SU-DHL-6 (cell line): ENCODE measurements at regions not wholly inside any gene's neighbourhood (a gene's known extent, or its start where the extent isn't known, plus 50 kb on each side); places are given as distances from the start of the nearest gene placed in this dataset.

Experiments used
- H2AFZ ChIP-seq: fragments of 200-600 bp; sonication (generic); 2 replicates; pipeline ENCODE4 v1.6.1; 2014; ENCODE audit warnings: low read depth, mild to moderate bottlenecking, moderate library complexity, mixed read lengths, antibody characterized with exemption, low read length; ENCODE audit not compliant: severe bottlenecking
- H3F3A ChIP-seq: fragments of 200-600 bp; shearing (Covaris generic); 2 replicates; pipeline ENCODE4 v1.6.0; 2016; ENCODE audit warnings: antibody characterized with exemption, mild to moderate bottlenecking; ENCODE audit not compliant: insufficient read depth
- H3K27ac ChIP-seq: fragments of 200-600 bp; sonication (generic); 2 replicates; pipeline ENCODE4 v1.5.1; 2016; ENCODE audit warnings: low read depth, mild to moderate bottlenecking, low read length, moderate library complexity, mixed read lengths
- H3K27me3 ChIP-seq: fragments of 200-600 bp; sonication (generic), shearing (Covaris generic); 2 replicates; pipeline ENCODE4 v1.6.0; 2014; ENCODE audit warnings: mild to moderate bottlenecking, low read length
- H3K36me3 ChIP-seq: fragments of 200-600 bp; sonication (generic); 2 replicates; pipeline ENCODE4 v1.6.1; 2014; ENCODE audit warnings: mild to moderate bottlenecking, low read length, mixed read lengths
- H3K4me2 ChIP-seq: fragments of 300-600, 200-600 bp; shearing (Covaris generic), sonication (generic); 2 replicates; pipeline ENCODE4 v1.6.0; 2014; ENCODE audit warnings: low read length, low read depth, mild to moderate bottlenecking; ENCODE audit not compliant: poor library complexity, severe bottlenecking
- H3K4me3 ChIP-seq: fragments of 200-600 bp; sonication (generic); 2 replicates; pipeline ENCODE4 v1.5.1; 2014; ENCODE audit warnings: antibody characterized with exemption, low read length, mild to moderate bottlenecking, mixed read lengths; ENCODE audit not compliant: insufficient read depth, poor library complexity, severe bottlenecking
- H3K79me2 ChIP-seq: fragments of 200-600 bp; sonication (generic); 2 replicates; pipeline ENCODE4 v1.6.1; 2014; ENCODE audit warnings: mild to moderate bottlenecking, low read length, moderate library complexity; ENCODE audit not compliant: insufficient read depth
- H3K9ac ChIP-seq: fragments of 200-600 bp; sonication (generic); 2 replicates; pipeline ENCODE4 v1.7.0; 2014; ENCODE audit warnings: mild to moderate bottlenecking, low read length
- H3K9me2 ChIP-seq: fragments of 200-600 bp; sonication (generic); replicated peaks from 2 replicates; pipeline ENCODE4 v1.6.1; 2014; ENCODE audit warnings: low read length; ENCODE audit not compliant: insufficient read depth
- H3K9me3 ChIP-seq: fragments of 200-600 bp; sonication (generic); 2 replicates; pipeline ENCODE4 v1.6.1; 2014; ENCODE audit warnings: low read length, mixed read lengths; ENCODE audit not compliant: insufficient read depth
- H4K20me1 ChIP-seq: fragments of 200-600 bp; sonication (generic); 2 replicates; pipeline ENCODE4 v1.6.1; 2014; ENCODE audit warnings: low read depth, mild to moderate bottlenecking, antibody characterized with exemption, low read length, moderate library complexity, mixed read lengths
- CTCF ChIP-seq: fragments of 200-600 bp; sonication (generic); IDR thresholded peaks from one replicate; pipeline ENCODE4 v1.5.1; 2017; ENCODE audit warnings: antibody characterized with exemption, mild to moderate bottlenecking, low read length, moderate library complexity; ENCODE audit not compliant: insufficient read depth, poor library complexity, severe bottlenecking
- EZH2phosphoT487 ChIP-seq: fragments of 200-600 bp; sonication (generic), shearing (Covaris generic); conservative IDR thresholded peaks from 2 replicates; pipeline ENCODE4 v1.6.1; 2018; ENCODE audit warnings: mild to moderate bottlenecking, antibody characterized with exemption, low read length, moderate library complexity, mixed read lengths

- Histone ChIP-seq H3K27me3 (no peaks in the 10 kb centered on the region), H2AFZ (no peak overlapping the region), H3K9ac (no peak overlapping the region), H3K4me3 (no peak overlapping the region), H3K9me3 (no peaks in the 10 kb centered on the region), H3K79me2 (no peaks in the 10 kb centered on the region), H3K36me3 (no peaks in the 10 kb centered on the region), H3K9me2 (no peaks in the 10 kb centered on the region), H4K20me1 (no peaks in the 10 kb centered on the region), H3K4me2 (no peak overlapping the region), H3F3A (no peaks in the 10 kb centered on the region), H3K27ac (no peak overlapping the region)
- no peak for TF ChIP-seq EZH2phosphoT487
- no peak for TF ChIP-seq CTCF
These were observed 277.2 kb upstream of the MGAT5 start for GRCh38 chr2:133976659-133977058.

DNA sequence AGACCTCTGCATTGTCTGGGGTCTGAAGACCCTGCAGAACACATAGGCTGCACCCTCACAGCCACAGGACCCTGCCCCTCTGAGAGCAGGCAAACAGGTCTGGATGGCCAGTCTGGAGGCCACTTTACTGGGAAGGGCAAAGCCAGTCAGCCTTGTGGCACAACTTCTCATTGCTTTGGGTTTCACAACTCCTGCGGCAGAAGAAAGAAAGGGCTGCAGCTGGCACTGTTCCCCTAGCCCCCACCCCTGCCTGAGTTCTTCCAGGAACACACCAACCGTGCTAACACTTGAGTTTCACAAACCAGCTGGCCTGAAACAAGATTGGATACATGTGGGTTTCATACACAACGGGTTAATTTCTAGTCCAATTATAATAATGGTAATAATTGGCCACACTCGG, 276.5 kb upstream of the MGAT5 start:
- no peak overlapping the region for H2AFZ ChIP-seq
- H3K9me2 ChIP-seq: no peaks in the 10 kb centered on the region
- no peaks in the 10 kb centered on the region for H3K36me3 ChIP-seq
- no peaks in the 10 kb centered on the region for H3K9me3 ChIP-seq
- H3K27me3 ChIP-seq: no peaks in the 10 kb centered on the region
- H3F3A ChIP-seq: no peaks in the 10 kb centered on the region
- no peak overlapping the region for H3K9ac ChIP-seq
- no peak overlapping the region for H3K27ac ChIP-seq
- H4K20me1 ChIP-seq: no peaks in the 10 kb centered on the region
- no peaks in the 10 kb centered on the region for H3K79me2 ChIP-seq
- TF ChIP-seq CTCF: no peak
- TF ChIP-seq EZH2phosphoT487: no peak
- no peak overlapping the region for H3K4me2 ChIP-seq
- no peak overlapping the region for H3K4me3 ChIP-seq

DNA sequence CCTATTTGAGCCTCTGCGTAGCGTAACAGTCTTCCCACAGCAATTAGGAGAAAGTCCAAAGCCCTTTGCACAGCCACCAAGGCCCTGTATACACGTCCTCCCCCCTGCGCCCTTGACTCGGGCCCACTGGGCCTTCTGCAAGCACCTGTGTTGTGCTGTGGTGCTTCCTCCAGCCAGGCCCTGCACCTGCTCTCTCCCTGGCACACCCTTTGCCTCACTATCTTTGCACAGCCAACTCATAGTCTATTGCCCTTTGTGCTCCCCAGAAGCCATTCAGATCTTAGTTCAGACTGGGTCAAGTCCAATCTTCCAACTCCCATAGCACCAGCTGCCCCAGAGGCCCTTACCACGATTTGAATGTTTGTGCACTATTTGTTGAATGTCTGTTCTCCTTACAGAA, 271.6 kb upstream of the MGAT5 start:
- no peaks in the 10 kb centered on the region for H3F3A ChIP-seq
- H2AFZ ChIP-seq: no peak overlapping the region
- TF ChIP-seq CTCF (no peak), EZH2phosphoT487 (no peak)
- no peak overlapping the region for H3K9ac ChIP-seq
- H3K4me3 ChIP-seq: no peak overlapping the region
- H3K4me2 ChIP-seq: no peak overlapping the region
- no peaks in the 10 kb centered on the region for H4K20me1 ChIP-seq
- no peaks in the 10 kb centered on the region; the same call in 1 of the 2 replicates for H3K9me3 ChIP-seq
- H3K27ac ChIP-seq: no peak overlapping the region
- H3K79me2 ChIP-seq: no peaks in the 10 kb centered on the region
- H3K27me3 ChIP-seq: no peaks in the 10 kb centered on the region
- H3K36me3 ChIP-seq: no peaks in the 10 kb centered on the region
- no peaks in the 10 kb centered on the region; the same call in 1 of the 2 replicates for H3K9me2 ChIP-seq
